CD4-positive, alpha-beta T cell (primary cell): ENCODE measurements at regions not wholly inside any gene's neighbourhood (a gene's known extent, or its start where the extent isn't known, plus 50 kb on each side); places are given as distances from the start of the nearest gene placed in this dataset.

ENCODE experiments used
- ATAC-seq: fragments of 200-7000 bp; cut with Tn5 transposase; one replicate; pipeline ENCODE4 v1.10.0; 2022; ENCODE audit warnings: mild to moderate bottlenecking; ENCODE audit not compliant: poor library complexity
- CTCF ChIA-PET: fragments of 350-600 bp; sonication (Branson Sonifier 250); formaldehyde crosslinking; loops from one replicate; lab custom pipeline; 2021; ENCODE audit warnings: antibody characterized with exemption, inconsistent platforms; lab: Charles Lee
- POLR2A ChIA-PET: fragments of 350-600 bp; sonication (Branson Sonifier 250); formaldehyde crosslinking; loops from one replicate; lab custom pipeline; 2021; ENCODE audit warnings: antibody characterized with exemption, inconsistent platforms; lab: Charles Lee
- DNase-seq, 14 experiments: peaks; one replicate each; pipeline ENCODE4 v3.0.0-alpha.2; 2013 to 2020; ENCODE audit warnings: mixed read lengths in 2 of 14
- H3K27ac ChIP-seq, 2 donors: one replicate each; pipeline versions ENCODE4 v1.5.1 to v1.7.0; 2013; ENCODE audit warnings: low read length in 2 of 2, low read depth in 1 of 2, mild to moderate bottlenecking in 1 of 2
- H3K27me3 ChIP-seq, 2 experiments: 1 replicate in 1 of 2; 2 replicates in 1 of 2; pipeline versions ENCODE4 v1.6.1 to v1.7.0; 2013; ENCODE audit warnings: low read length in 2 of 2, control low read depth in 1 of 2, mild to moderate bottlenecking in 1 of 2, moderate library complexity in 1 of 2; ENCODE audit not compliant: insufficient read depth in 2 of 2, control insufficient read depth in 1 of 2
- H3K36me3 ChIP-seq: one replicate; pipeline ENCODE4 v1.6.1; 2013; ENCODE audit warnings: low read length, control low read depth; ENCODE audit not compliant: insufficient read depth
- H3K4me1 ChIP-seq: one replicate; pipeline ENCODE4 v1.6.1; 2013; ENCODE audit warnings: low read length, control low read depth; ENCODE audit not compliant: insufficient read depth
- H3K4me3 ChIP-seq: one replicate; pipeline ENCODE4 v1.5.1; 2013; ENCODE audit warnings: mild to moderate bottlenecking, low read length, moderate library complexity
- H3K9me3 ChIP-seq, 2 experiments: 1 replicate in 1 of 2; 2 replicates in 1 of 2; pipeline versions ENCODE4 v1.6.1 to v1.7.0; 2013; ENCODE audit warnings: low read length in 2 of 2, mild to moderate bottlenecking in 2 of 2, control low read depth in 1 of 2, moderate library complexity in 1 of 2; ENCODE audit not compliant: control insufficient read depth in 1 of 2, insufficient read depth in 1 of 2
- H3K27ac Mint-ChIP-seq: one replicate; pipeline ENCODE4 v1.8.0; 2020; ENCODE audit warnings: mixed read lengths
- H3K27me3 Mint-ChIP-seq: one replicate; pipeline ENCODE4 v1.8.0; 2021; ENCODE audit warnings: mixed read lengths
- H3K36me3 Mint-ChIP-seq: one replicate; pipeline ENCODE4 v1.8.0; 2021; ENCODE audit warnings: low read depth, mixed read lengths
- H3K4me1 Mint-ChIP-seq: one replicate; pipeline ENCODE4 v1.8.0; 2021; ENCODE audit warnings: low read depth, mixed read lengths
- H3K4me3 Mint-ChIP-seq: one replicate; pipeline ENCODE4 v1.8.0; 2020; ENCODE audit warnings: mild to moderate bottlenecking, mixed read lengths
- H3K9me3 Mint-ChIP-seq: one replicate; pipeline ENCODE4 v1.8.0; 2020; ENCODE audit warnings: mixed read lengths
- CTCF ChIP-seq: fragments of 200-600 bp; IDR thresholded peaks from one replicate; pipeline ENCODE4 v1.8.0; 2022; ENCODE audit warnings: antibody characterized with exemption, mild to moderate bottlenecking
- intact Hi-C, 2 experiments: fragments of 100-400 bp; cut with DNase I in 1 of 2; cut with micrococcal nuclease in 1 of 2; formaldehyde crosslinking; loops; one replicate each; pipeline versions ENCODE4 v1.15.1 to v1.9.0; 2023 to 2025; cut with DNase I, micrococcal nuclease

GRCh38 chr5:62059960-62060359 is 246.0 kb upstream of the KIF2A start:
- DNase-seq (no peak), ATAC-seq (no peak)
- Histone ChIP-seq H3K27me3 (peaks cover 0 to 9% of the 10 kb centered on the region in 2 experiments), H3K4me3 (no peak overlapping the region), H3K36me3 (no peaks in the 10 kb centered on the region), H3K27ac (no peak overlapping the region), H3K9me3 (no peaks in the 10 kb centered on the region), H3K4me1 (no peaks in the 10 kb centered on the region)
- ChIA-PET CTCF (no interaction called here), POLR2A (no interaction called here)
- peaks cover 40% of the 10 kb centered on the region for H3K27me3 Mint-ChIP-seq
- no peaks in the 10 kb centered on the region for H3K9me3 Mint-ChIP-seq
- no peak overlapping the region for H3K4me3 Mint-ChIP-seq
- H3K4me1 Mint-ChIP-seq, result no peaks in the 10 kb centered on the region
- no peaks in the 10 kb centered on the region for H3K36me3 Mint-ChIP-seq
- intact Hi-C loops, result no loop called here
- no peak for TF ChIP-seq CTCF
- H3K27ac Mint-ChIP-seq, result no peak overlapping the region

GRCh38 chr5:62065050-62065449 is 241.0 kb upstream of the KIF2A start:
- Mint-ChIP-seq H3K36me3 (no peaks in the 10 kb centered on the region), H3K27me3 (peaks cover 36% of the 10 kb centered on the region), H3K9me3 (no peaks in the 10 kb centered on the region), H3K4me1 (no peaks in the 10 kb centered on the region), H3K27ac (no peak overlapping the region), H3K4me3 (no peak overlapping the region)
- intact Hi-C loops, result no loop called here
- no peak for DNase-seq
- ChIA-PET POLR2A (no interaction called here), CTCF (no interaction called here)
- Histone ChIP-seq H3K27ac (no peak overlapping the region), H3K4me1 (no peaks in the 10 kb centered on the region), H3K9me3 (no peaks in the 10 kb centered on the region), H3K27me3 (no peaks in the 10 kb centered on the region), H3K4me3 (no peak overlapping the region), H3K36me3 (no peaks in the 10 kb centered on the region)
- ATAC-seq, result no peak
- no peak for TF ChIP-seq CTCF

GRCh38 chr5:62066761-62067277 is 239.2 kb upstream of the KIF2A start:
- Histone ChIP-seq H3K27ac (no peak overlapping the region), H3K27me3 (no peaks in the 10 kb centered on the region), H3K9me3 (no peaks in the 10 kb centered on the region), H3K4me3 (no peak overlapping the region), H3K4me1 (no peaks in the 10 kb centered on the region), H3K36me3 (no peaks in the 10 kb centered on the region)
- TF ChIP-seq CTCF, result no peak
- H3K4me3 Mint-ChIP-seq, result no peak overlapping the region
- H3K36me3 Mint-ChIP-seq, result no peaks in the 10 kb centered on the region
- no peak for ATAC-seq
- POLR2A ChIA-PET, result no interaction called here
- peaks cover 25% of the 10 kb centered on the region for H3K27me3 Mint-ChIP-seq
- no peak overlapping the region for H3K27ac Mint-ChIP-seq
- H3K9me3 Mint-ChIP-seq, result no peaks in the 10 kb centered on the region
- intact Hi-C loops, result no loop called here
- DNase-seq, result no peak
- CTCF ChIA-PET, result no interaction called here
- H3K4me1 Mint-ChIP-seq, result no peaks in the 10 kb centered on the region
